IMR-90 (cell line): ENCODE measurements at regions not wholly inside any gene's neighbourhood (a gene's known extent, or its start where the extent isn't known, plus 50 kb on each side); places are given as distances from the start of the nearest gene placed in this dataset.

Experiments
- BHLHE40 ChIP-seq: fragments of 150-350 bp; IDR thresholded peaks from 2 replicates; pipeline ENCODE4 v1.6.1; 2016; ENCODE audit warnings: mild to moderate bottlenecking, low read depth, low read length
- CEBPB ChIP-seq: IDR thresholded peaks from 2 replicates; pipeline ENCODE4 v1.6.1; 2012; ENCODE audit warnings: low read depth, low read length, improper control_type of control experiment
- CHD1 ChIP-seq: IDR thresholded peaks from 2 replicates; pipeline ENCODE4 v1.6.1; 2012; ENCODE audit warnings: low read depth, low read length, improper control_type of control experiment
- CTCF ChIP-seq: conservative IDR thresholded peaks from 2 replicates; pipeline ENCODE4 v1.5.1; 2012; ENCODE audit warnings: mild to moderate bottlenecking, low read depth, low read length, improper control_type of control experiment
- MAZ ChIP-seq: IDR thresholded peaks from 2 replicates; pipeline ENCODE4 v1.6.1; 2012; ENCODE audit warnings: low read depth, mild to moderate bottlenecking, low read length, improper control_type of control experiment, moderate library complexity, borderline replicate concordance
- POLR2A ChIP-seq: IDR thresholded peaks from 2 replicates; pipeline ENCODE4 v1.6.1; 2012; ENCODE audit warnings: mild to moderate bottlenecking, low read depth, low read length
- RFX5 ChIP-seq: IDR thresholded peaks from 2 replicates; pipeline ENCODE4 v1.8.0; 2012; ENCODE audit warnings: low read depth, mild to moderate bottlenecking, low read length, moderate library complexity

GRCh38 chr7:17236603-17237002, 61.8 kb upstream of the AHR start:
- TF ChIP-seq POLR2A (no peak), CTCF (no peak), CHD1 (no peak), CEBPB (no peak), RFX5 (no peak), BHLHE40 (no peak), MAZ (no peak)
